Stomach (tissue), 4 donors: ENCODE measurements at regions not wholly inside any gene's neighbourhood (a gene's known extent, or its start where the extent isn't known, plus 50 kb on each side); places are given as distances from the start of the nearest gene placed in this dataset.

Experiments
- POLR2AphosphoS5 ChIP-seq, 3 donors: sonication (generic); formaldehyde crosslinking; IDR thresholded peaks; one replicate each; pipeline ENCODE4 v1.6.1; 2016; ENCODE audit warnings: antibody characterized with exemption in 3 of 3
- TF ChIP-seq, protein P1 (sequence below), 7 experiments: fragments of 450-650 bp in 4 of 7; fragments of 200-600 bp in 3 of 7; sonication (generic) in 3 of 7; IDR thresholded peaks; one replicate each; pipeline ENCODE4 v1.5.1; 2016 to 2019; ENCODE audit warnings: antibody characterized with exemption in 7 of 7, control low read depth in 2 of 7, mild to moderate bottlenecking in 1 of 7

DNA sequence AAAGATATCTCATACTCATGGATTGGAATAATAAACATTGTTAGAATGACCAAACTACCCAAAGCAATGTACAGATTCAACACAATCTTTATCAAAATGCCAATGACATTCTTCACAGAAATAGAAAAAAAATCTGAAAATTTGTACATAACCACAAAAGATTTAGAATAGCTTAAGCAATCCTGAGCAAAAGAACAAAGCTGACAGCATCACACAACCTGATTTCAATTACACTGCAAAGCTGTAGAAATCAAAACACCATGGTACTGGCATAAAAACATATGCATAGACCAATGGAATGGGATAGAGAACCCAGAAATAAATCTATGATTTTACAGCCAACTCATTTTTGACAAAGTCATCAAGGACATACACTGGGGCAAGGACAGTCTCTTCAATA lies 130.0 kb upstream of the TMEM72 start:
- TF ChIP-seq, protein P1, sequence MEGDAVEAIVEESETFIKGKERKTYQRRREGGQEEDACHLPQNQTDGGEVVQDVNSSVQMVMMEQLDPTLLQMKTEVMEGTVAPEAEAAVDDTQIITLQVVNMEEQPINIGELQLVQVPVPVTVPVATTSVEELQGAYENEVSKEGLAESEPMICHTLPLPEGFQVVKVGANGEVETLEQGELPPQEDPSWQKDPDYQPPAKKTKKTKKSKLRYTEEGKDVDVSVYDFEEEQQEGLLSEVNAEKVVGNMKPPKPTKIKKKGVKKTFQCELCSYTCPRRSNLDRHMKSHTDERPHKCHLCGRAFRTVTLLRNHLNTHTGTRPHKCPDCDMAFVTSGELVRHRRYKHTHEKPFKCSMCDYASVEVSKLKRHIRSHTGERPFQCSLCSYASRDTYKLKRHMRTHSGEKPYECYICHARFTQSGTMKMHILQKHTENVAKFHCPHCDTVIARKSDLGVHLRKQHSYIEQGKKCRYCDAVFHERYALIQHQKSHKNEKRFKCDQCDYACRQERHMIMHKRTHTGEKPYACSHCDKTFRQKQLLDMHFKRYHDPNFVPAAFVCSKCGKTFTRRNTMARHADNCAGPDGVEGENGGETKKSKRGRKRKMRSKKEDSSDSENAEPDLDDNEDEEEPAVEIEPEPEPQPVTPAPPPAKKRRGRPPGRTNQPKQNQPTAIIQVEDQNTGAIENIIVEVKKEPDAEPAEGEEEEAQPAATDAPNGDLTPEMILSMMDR (IDR thresholded peaks at IDR 0.05): no peak
- no peak for TF ChIP-seq POLR2AphosphoS5 (IDR thresholded peaks at IDR 0.05)
